Prostate gland (tissue), 2 donors: ENCODE measurements at regions not wholly inside any gene's neighbourhood (a gene's known extent, or its start where the extent isn't known, plus 50 kb on each side); places are given as distances from the start of the nearest gene placed in this dataset.

Experiments used
- DNase-seq: peaks from one replicate; pipeline ENCODE4 v3.0.0-alpha.2; 2019; ENCODE audit warnings: low spot score
- H3K27ac ChIP-seq, 2 donors: fragments of 200-600 bp; sonication (generic); 2 replicates each; pipeline ENCODE4 v1.5.1; 2017 to 2019
- H3K27me3 ChIP-seq: fragments of 200-600 bp; sonication (generic); replicated peaks from 2 replicates; pipeline ENCODE4 v1.5.1; 2019; ENCODE audit not compliant: insufficient read depth
- H3K36me3 ChIP-seq, 2 donors: fragments of 200-600 bp; sonication (generic); 1 replicate in 1 of 2; 2 replicates in 1 of 2; pipeline versions ENCODE4 v1.5.1 to v1.8.1; 2017 to 2019
- H3K4me1 ChIP-seq: fragments of 200-600 bp; sonication (generic); replicated peaks from 2 replicates; pipeline ENCODE4 v1.5.1; 2019
- H3K4me3 ChIP-seq, 2 donors: fragments of 200-600 bp; sonication (generic); 2 replicates each; pipeline ENCODE4 v1.5.1; 2017 to 2019
- H3K9me3 ChIP-seq: fragments of 200-600 bp; sonication (generic); 2 replicates; pipeline ENCODE4 v1.5.1; 2017
- POLR2A ChIP-seq: fragments of 450-650 bp; IDR thresholded peaks from one replicate; pipeline ENCODE4 v1.6.1; 2016; ENCODE audit warnings: antibody characterized with exemption, mild to moderate bottlenecking
- POLR2AphosphoS5 ChIP-seq: sonication (generic); formaldehyde crosslinking; IDR thresholded peaks from one replicate; pipeline ENCODE4 v1.6.1; 2017; ENCODE audit warnings: antibody characterized with exemption
- WGBS: methylation state at CpG from one replicate; pipeline ENCODE4 v1.1.5; 2018; 5-methylcytosine and 5-hydroxymethylcytosine counted together
- intact Hi-C: fragments of 100-400 bp; cut with DNase I; formaldehyde crosslinking; loops from one replicate; pipeline ENCODE4 v1.14.2; 2022
- TF ChIP-seq, protein P1 (sequence below), 4 experiments: fragments of 200-600 bp in 2 of 4; fragments of 450-650 bp in 2 of 4; sonication (generic) in 2 of 4; IDR thresholded peaks; 1 replicate in 3 of 4; 2 replicates in 1 of 4; pipeline ENCODE4 v1.5.1; 2016 to 2019; ENCODE audit warnings: antibody characterized with exemption in 4 of 4, mild to moderate bottlenecking in 2 of 4, moderate library complexity in 2 of 4

- no peaks in the 10 kb centered on the region for H3K27me3 ChIP-seq
- H3K27ac ChIP-seq, result peak overlapping the region in 1 of 2 donors; percentile 49
- no peaks in the 10 kb centered on the region for H3K9me3 ChIP-seq
- intact Hi-C loops, result no loop called here
- H3K4me3 ChIP-seq, result no peak overlapping the region
- no peaks in the 10 kb centered on the region for H3K36me3 ChIP-seq
- peaks cover 8% of the 10 kb centered on the region for H3K4me1 ChIP-seq
- TF ChIP-seq, protein P1, sequence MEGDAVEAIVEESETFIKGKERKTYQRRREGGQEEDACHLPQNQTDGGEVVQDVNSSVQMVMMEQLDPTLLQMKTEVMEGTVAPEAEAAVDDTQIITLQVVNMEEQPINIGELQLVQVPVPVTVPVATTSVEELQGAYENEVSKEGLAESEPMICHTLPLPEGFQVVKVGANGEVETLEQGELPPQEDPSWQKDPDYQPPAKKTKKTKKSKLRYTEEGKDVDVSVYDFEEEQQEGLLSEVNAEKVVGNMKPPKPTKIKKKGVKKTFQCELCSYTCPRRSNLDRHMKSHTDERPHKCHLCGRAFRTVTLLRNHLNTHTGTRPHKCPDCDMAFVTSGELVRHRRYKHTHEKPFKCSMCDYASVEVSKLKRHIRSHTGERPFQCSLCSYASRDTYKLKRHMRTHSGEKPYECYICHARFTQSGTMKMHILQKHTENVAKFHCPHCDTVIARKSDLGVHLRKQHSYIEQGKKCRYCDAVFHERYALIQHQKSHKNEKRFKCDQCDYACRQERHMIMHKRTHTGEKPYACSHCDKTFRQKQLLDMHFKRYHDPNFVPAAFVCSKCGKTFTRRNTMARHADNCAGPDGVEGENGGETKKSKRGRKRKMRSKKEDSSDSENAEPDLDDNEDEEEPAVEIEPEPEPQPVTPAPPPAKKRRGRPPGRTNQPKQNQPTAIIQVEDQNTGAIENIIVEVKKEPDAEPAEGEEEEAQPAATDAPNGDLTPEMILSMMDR (IDR thresholded peaks at IDR 0.05), result no peak
- no peak for TF ChIP-seq POLR2A
- no peak for TF ChIP-seq POLR2AphosphoS5
- DNase-seq, result no peak
- 75% methylated on average over 17 of the region's 17 CpGs for WGBS
Measured at GRCh38 chr6:167746390-167746907, 80.3 kb upstream of the AFDN start.

- no peaks in the 10 kb centered on the region for H3K36me3 ChIP-seq
- H3K27ac ChIP-seq, result peak overlapping the region in 1 of 2 donors; percentile 16
- no peaks in the 10 kb centered on the region for H3K9me3 ChIP-seq
- no peak for DNase-seq
- peaks cover 10% of the 10 kb centered on the region for H3K4me1 ChIP-seq
- H3K27me3 ChIP-seq, result no peaks in the 10 kb centered on the region
- TF ChIP-seq POLR2AphosphoS5 (no peak), POLR2A (no peak)
- TF ChIP-seq, protein P1 (IDR thresholded peaks at IDR 0.05), result no peak
- H3K4me3 ChIP-seq, result no peak overlapping the region
- WGBS, result 57% methylated on average over 9 of the region's 9 CpGs
- intact Hi-C loops, result no loop called here
Measured at GRCh38 chr6:167746975-167747374, 79.7 kb upstream of the AFDN start.

GRCh38 chr6:167747645-167748044, 79.1 kb upstream of the AFDN start:
- Histone ChIP-seq H3K4me3 (no peak overlapping the region), H3K4me1 (peaks cover 10% of the 10 kb centered on the region), H3K9me3 (no peaks in the 10 kb centered on the region), H3K36me3 (no peaks in the 10 kb centered on the region), H3K27me3 (no peaks in the 10 kb centered on the region), H3K27ac (no peak overlapping the region)
- TF ChIP-seq POLR2AphosphoS5 (no peak), POLR2A (no peak)
- TF ChIP-seq, protein P1 (IDR thresholded peaks at IDR 0.05), result no peak
- intact Hi-C loops, result no loop called here
- WGBS, result 86% methylated on average over 5 of the region's 5 CpGs
- no peak for DNase-seq

DNA sequence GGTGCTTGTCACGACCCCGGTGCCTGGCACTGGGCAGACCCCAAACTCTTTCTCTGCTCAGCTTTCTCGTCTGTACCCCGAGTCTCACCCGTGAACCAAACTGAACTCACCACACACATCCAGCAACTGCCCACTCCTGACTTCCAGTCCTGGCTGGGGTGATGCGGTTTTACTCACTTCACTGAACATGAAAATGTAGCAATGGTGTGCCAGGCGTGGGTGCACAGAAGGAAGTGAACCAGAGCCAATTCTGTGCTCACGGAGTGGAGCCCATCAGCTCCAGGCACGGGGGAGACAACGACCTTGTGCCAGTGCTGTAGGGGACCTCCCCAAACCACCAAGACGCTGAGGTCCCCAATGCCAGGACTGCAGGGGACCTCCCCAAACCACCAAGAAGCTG, 78.7 kb upstream of the AFDN start:
- 87% methylated on average over 11 of the region's 11 CpGs for WGBS
- no peak for DNase-seq
- TF ChIP-seq POLR2A (no peak), POLR2AphosphoS5 (no peak)
- TF ChIP-seq, protein P1 (IDR thresholded peaks at IDR 0.05), result no peak
- Histone ChIP-seq H3K9me3 (no peaks in the 10 kb centered on the region), H3K27ac (no peak overlapping the region), H3K27me3 (no peaks in the 10 kb centered on the region), H3K4me1 (peaks cover 10% of the 10 kb centered on the region), H3K36me3 (no peaks in the 10 kb centered on the region), H3K4me3 (no peak overlapping the region)
- intact Hi-C loops, result no loop called here

DNA sequence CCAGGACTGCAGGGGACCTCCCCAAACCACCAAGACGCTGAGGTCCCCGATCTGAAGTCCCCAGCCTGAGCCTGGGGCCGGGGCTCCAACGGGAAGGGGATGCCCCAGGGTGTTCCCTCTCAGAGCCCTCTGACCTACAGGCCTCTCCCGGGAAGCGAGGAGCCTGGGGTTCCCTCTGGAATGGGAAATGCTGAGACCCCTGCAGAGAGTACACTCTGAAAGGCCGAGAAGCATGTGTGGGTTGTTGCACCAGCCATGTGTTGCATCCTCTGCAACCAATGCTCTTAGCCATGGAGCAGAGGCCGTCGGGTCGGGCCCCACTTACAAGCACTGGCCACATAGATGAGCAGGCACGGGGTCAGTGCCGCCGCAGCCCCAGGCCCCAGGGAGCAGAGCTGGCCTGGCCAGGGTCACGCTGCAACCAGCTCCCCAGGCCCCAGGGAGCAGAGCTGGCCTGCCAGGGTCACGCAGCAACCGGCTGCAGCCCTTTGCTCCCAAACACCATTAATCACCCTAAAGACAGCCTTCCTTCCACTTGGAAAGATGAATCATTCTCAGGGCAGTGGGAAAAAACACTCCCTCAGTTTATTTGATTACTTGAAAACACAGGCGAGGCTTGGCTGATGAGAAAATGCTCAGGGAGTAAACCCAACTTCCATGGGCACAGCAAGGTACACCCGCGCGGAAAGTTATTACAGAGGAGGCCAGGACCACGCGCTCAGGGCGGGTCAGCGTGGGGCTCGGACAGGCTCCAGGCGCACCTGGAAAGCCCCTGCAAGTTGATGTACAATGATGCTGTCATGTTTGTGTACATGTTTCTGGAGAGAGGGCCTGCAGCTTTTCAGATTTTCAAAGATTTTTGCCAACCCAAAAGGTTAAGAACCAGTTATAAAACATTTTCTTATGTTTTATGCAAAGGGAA, 78.0 kb upstream of the AFDN start:
- Histone ChIP-seq H3K9me3 (no peaks in the 10 kb centered on the region), H3K4me3 (no peak overlapping the region), H3K27me3 (no peaks in the 10 kb centered on the region), H3K36me3 (no peaks in the 10 kb centered on the region), H3K27ac (no peak overlapping the region), H3K4me1 (peaks cover 10% of the 10 kb centered on the region)
- no peak for DNase-seq
- intact Hi-C loops, result no loop called here
- TF ChIP-seq POLR2A (no peak), POLR2AphosphoS5 (no peak)
- TF ChIP-seq, protein P1 (IDR thresholded peaks at IDR 0.05), result no peak
- WGBS, result 89% methylated on average over 26 of the region's 26 CpGs
